Tibial nerve (tissue), 4 donors: ENCODE measurements at regions not wholly inside any gene's neighbourhood (a gene's known extent, or its start where the extent isn't known, plus 50 kb on each side); places are given as distances from the start of the nearest gene placed in this dataset.

Experiments
- DNase-seq, 2 donors: peaks; one replicate each; pipeline ENCODE4 v3.0.0-alpha.2; 2019; ENCODE audit warnings: low spot score in 2 of 2
- H3K27ac ChIP-seq, 4 donors: fragments of 200-600 bp; sonication (generic) in 3 of 4; one replicate each; pipeline ENCODE4 v1.5.1; 2017 to 2019; ENCODE audit warnings: mild to moderate bottlenecking in 1 of 4
- H3K27me3 ChIP-seq, 2 donors: fragments of 200-600 bp; sonication (generic) in 1 of 2; one replicate each; pipeline versions ENCODE4 v1.5.1 to v1.6.0; 2017 to 2019
- H3K36me3 ChIP-seq, 3 donors: fragments of 200-600 bp; sonication (generic); one replicate each; pipeline ENCODE4 v1.5.1; 2018 to 2019
- H3K4me1 ChIP-seq, 4 donors: fragments of 200-600 bp; sonication (generic) in 3 of 4; one replicate each; pipeline ENCODE4 v1.5.1; 2017 to 2019
- H3K4me3 ChIP-seq, 4 donors: fragments of 200-600 bp; sonication (generic) in 3 of 4; one replicate each; pipeline ENCODE4 v1.5.1; 2017 to 2019; ENCODE audit warnings: mild to moderate bottlenecking in 1 of 4, moderate library complexity in 1 of 4
- H3K9me3 ChIP-seq, 4 donors: fragments of 200-600 bp; sonication (generic) in 3 of 4; one replicate each; pipeline ENCODE4 v1.5.1; 2017 to 2019
- EP300 ChIP-seq, 2 donors: sonication (generic); formaldehyde crosslinking; IDR thresholded peaks; one replicate each; pipeline ENCODE4 v1.6.1; 2017; ENCODE audit warnings: antibody characterized with exemption in 2 of 2, mild to moderate bottlenecking in 1 of 2
- POLR2A ChIP-seq, 2 donors: fragments of 450-650 bp; IDR thresholded peaks; one replicate each; pipeline ENCODE4 v1.6.1; 2017; ENCODE audit warnings: antibody characterized with exemption in 2 of 2, mild to moderate bottlenecking in 2 of 2, moderate library complexity in 2 of 2
- WGBS, 2 donors: methylation state at CpG; one replicate each; pipeline ENCODE4 v1.1.5; 2018; 5-methylcytosine and 5-hydroxymethylcytosine counted together
- TF ChIP-seq, protein P1 (sequence below), 5 experiments: fragments of 200-600 bp in 3 of 5; fragments of 450-650 bp in 2 of 5; sonication (generic) in 3 of 5; IDR thresholded peaks; one replicate each; pipeline ENCODE4 v1.5.1; 2016 to 2019; ENCODE audit warnings: antibody characterized with exemption in 5 of 5, mild to moderate bottlenecking in 3 of 5, moderate library complexity in 2 of 5

DNA sequence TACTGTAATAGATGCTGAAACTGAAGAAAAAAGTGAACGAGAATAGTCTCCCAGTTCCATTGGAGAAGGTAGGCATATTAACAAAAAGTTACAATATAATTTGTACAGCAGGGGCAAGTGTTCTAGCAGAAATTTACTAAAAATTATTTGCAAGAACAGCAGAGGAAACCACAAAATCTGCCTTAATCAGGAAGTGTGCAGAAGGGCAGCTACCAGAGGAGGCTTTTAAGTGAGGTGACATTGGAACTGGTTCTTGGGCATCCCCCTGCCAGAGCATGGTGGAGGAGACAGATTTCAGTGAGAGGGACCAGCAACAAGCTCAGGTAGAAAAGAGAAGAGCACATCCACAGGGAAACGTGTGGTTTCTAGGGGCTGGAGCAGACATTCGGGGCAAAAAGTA is 279.3 kb upstream of the CAMK1G start:
- no peak for DNase-seq
- no peak for TF ChIP-seq POLR2A (IDR thresholded peaks at IDR 0.05)
- no peak for TF ChIP-seq EP300 (IDR thresholded peaks at IDR 0.05)
- TF ChIP-seq, protein P1, sequence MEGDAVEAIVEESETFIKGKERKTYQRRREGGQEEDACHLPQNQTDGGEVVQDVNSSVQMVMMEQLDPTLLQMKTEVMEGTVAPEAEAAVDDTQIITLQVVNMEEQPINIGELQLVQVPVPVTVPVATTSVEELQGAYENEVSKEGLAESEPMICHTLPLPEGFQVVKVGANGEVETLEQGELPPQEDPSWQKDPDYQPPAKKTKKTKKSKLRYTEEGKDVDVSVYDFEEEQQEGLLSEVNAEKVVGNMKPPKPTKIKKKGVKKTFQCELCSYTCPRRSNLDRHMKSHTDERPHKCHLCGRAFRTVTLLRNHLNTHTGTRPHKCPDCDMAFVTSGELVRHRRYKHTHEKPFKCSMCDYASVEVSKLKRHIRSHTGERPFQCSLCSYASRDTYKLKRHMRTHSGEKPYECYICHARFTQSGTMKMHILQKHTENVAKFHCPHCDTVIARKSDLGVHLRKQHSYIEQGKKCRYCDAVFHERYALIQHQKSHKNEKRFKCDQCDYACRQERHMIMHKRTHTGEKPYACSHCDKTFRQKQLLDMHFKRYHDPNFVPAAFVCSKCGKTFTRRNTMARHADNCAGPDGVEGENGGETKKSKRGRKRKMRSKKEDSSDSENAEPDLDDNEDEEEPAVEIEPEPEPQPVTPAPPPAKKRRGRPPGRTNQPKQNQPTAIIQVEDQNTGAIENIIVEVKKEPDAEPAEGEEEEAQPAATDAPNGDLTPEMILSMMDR (IDR thresholded peaks at IDR 0.05) = no peak
- Histone ChIP-seq H3K27me3 (no peaks in the 10 kb centered on the region), H3K9me3 (no peaks in the 10 kb centered on the region), H3K27ac (no peak overlapping the region), H3K4me3 (no peak overlapping the region), H3K36me3 (no peaks in the 10 kb centered on the region), H3K4me1 (no peaks in the 10 kb centered on the region)
- 78 to 80% methylated on average over 3 of the region's 3 CpGs for WGBS, 2 donors

DNA sequence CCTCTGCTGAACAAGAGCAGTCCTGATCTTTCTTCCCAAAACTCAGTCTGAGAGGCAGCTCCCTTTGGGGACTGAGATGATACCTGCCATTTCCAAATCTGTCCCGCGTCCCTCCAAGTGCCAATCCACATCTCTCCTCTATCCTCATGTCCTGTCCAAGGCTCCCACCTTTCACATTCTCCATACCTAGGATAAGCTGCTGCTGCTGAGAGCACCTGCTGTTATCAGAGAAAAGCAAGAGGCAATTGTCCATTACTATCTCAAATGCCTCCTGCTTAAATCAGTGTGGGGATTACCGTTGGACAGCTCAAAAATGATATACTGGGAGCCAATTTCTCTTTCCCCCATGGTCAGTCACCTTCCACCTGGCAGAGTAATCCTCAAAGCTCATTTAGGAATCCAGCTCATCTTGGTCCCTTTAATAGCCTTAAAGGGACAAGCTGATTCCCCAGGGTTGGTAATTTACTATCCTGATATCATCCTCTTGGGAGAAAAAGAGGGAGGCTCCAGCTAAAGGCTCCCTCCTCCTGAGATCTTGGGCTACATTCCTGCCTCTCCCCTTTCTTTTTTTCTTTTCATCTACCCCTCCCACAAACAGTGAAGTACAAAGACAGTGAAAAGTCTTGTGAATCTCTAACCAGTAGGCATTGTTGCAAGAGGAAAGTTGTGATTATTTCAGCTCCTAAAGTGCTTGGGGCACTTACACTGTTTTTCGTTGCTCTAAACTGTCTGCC is 278.1 kb upstream of the CAMK1G start:
- Histone ChIP-seq H3K27me3 (no peaks in the 10 kb centered on the region), H3K4me3 (no peak overlapping the region), H3K9me3 (no peaks in the 10 kb centered on the region), H3K4me1 (no peaks in the 10 kb centered on the region), H3K27ac (no peak overlapping the region), H3K36me3 (no peaks in the 10 kb centered on the region)
- DNase-seq = no peak
- WGBS, 2 donors = 73 to 79% methylated on average over 4 of the region's 4 CpGs
- TF ChIP-seq EP300 (IDR thresholded peaks at IDR 0.05) (no peak), POLR2A (IDR thresholded peaks at IDR 0.05) (no peak)
- TF ChIP-seq, protein P1 (IDR thresholded peaks at IDR 0.05) = no peak

DNA sequence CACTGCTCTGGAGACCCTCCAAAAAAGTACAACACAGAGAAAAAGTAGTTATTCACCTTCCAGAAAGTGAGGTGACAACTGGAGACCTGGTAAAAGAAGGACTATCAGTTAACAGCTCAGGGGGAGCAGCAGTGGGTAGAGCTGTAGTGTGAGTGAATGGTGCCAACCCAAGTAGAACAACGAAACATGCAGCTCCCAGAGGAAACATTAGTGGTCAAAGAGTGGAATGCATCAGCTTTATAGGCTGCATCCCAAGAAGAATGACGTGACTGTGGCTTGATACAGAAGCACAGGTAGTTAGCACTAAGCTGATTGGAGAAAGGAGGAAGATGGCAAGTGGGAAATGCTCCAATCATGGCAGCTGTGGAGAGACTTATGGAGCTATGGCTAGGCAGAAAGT is 275.7 kb upstream of the CAMK1G start:
- H3K36me3 ChIP-seq = no peaks in the 10 kb centered on the region
- no peaks in the 10 kb centered on the region for H3K27me3 ChIP-seq
- H3K27ac ChIP-seq = no peak overlapping the region
- 48 to 66% methylated on average over 2 of the region's 2 CpGs for WGBS, 2 donors
- H3K9me3 ChIP-seq = no peaks in the 10 kb centered on the region
- DNase-seq = no peak
- no peak overlapping the region for H3K4me3 ChIP-seq
- TF ChIP-seq EP300 (IDR thresholded peaks at IDR 0.05) (no peak), POLR2A (IDR thresholded peaks at IDR 0.05) (no peak)
- TF ChIP-seq, protein P1 (IDR thresholded peaks at IDR 0.05) = no peak
- no peaks in the 10 kb centered on the region for H3K4me1 ChIP-seq

DNA sequence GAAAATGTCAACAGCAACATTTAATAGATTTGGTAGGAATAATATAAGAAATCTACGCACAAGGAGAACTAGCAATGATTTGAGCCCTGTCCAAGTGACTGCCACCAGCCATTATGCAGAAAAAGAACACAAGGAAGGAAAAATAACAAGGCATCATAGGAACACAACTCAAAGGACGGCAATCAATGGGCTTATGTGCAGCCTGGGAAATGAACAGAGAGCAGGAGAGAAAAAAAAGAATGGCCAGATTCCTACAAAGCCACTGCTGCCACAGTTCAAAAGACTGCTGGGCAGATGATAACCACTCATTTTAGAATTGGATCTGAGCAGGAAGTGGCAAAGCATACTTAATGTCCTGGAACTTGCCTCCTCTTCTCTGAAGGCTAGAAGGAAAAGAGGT is 274.3 kb upstream of the CAMK1G start:
- H3K4me1 ChIP-seq = no peaks in the 10 kb centered on the region
- H3K9me3 ChIP-seq = no peaks in the 10 kb centered on the region
- 44 to 45% methylated on average over 2 of the region's 2 CpGs for WGBS, 2 donors
- no peak overlapping the region for H3K27ac ChIP-seq
- DNase-seq = no peak
- no peak overlapping the region for H3K4me3 ChIP-seq
- no peaks in the 10 kb centered on the region for H3K36me3 ChIP-seq
- no peak for TF ChIP-seq EP300 (IDR thresholded peaks at IDR 0.05)
- H3K27me3 ChIP-seq = no peaks in the 10 kb centered on the region

DNA sequence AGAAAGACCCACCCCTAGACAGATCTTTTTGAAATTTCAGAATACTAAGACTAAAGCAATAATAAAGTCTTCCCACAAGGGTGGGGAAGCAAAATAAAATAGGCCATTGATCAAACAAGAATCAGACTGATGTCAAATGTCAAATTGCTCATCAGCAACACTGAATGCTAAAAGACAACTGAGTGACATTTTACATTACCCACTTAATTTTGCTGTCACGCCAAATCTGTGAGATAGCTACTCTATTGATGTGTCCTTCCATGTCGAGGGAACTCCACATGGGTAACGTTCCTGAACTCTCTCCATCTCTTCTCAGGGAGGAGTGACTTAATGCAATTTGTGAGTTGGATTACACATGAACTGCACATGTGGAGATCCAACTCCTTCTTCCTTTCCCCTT is 271.7 kb upstream of the CAMK1G start:
- Histone ChIP-seq H3K27me3 (no peaks in the 10 kb centered on the region), H3K27ac (no peak overlapping the region), H3K9me3 (no peaks in the 10 kb centered on the region), H3K36me3 (no peaks in the 10 kb centered on the region), H3K4me3 (no peak overlapping the region), H3K4me1 (no peaks in the 10 kb centered on the region)
- no peak for DNase-seq
- WGBS, 2 donors = 66 to 78% methylated on average over 3 of the region's 3 CpGs
- TF ChIP-seq EP300 (IDR thresholded peaks at IDR 0.05) (no peak), POLR2A (IDR thresholded peaks at IDR 0.05) (no peak)
- TF ChIP-seq, protein P1 (IDR thresholded peaks at IDR 0.05) = no peak

DNA sequence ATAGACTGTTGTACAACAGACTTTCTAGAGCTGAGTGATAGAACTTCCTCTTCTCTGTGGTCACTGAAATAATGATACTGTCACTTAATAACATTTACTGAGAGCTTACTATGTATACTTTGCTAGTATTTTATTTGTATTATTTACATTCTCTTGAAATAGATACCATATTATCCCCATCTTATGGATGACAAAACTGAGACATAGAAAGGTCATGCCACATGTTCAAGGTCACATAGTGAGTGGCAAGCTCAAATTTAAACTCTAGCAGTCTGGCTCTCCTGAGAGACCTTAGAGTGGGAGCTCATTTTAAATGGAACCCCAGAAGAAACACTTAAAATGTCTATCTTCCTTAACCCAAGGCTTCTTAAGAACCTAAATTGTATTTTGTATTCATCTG is 266.6 kb upstream of the CAMK1G start:
- Histone ChIP-seq H3K9me3 (peaks cover 0 to 5% (median 0%) of the 10 kb centered on the region in 4 donors), H3K4me1 (no peaks in the 10 kb centered on the region), H3K36me3 (no peaks in the 10 kb centered on the region), H3K27ac (no peak overlapping the region), H3K4me3 (no peak overlapping the region), H3K27me3 (no peaks in the 10 kb centered on the region)
- no peak for DNase-seq
- TF ChIP-seq EP300 (IDR thresholded peaks at IDR 0.05) = no peak
- TF ChIP-seq POLR2A (IDR thresholded peaks at IDR 0.05) = no peak
- TF ChIP-seq, protein P1 (IDR thresholded peaks at IDR 0.05) = no peak
